HG03039 (cell line): ENCODE measurements at regions not wholly inside any gene's neighbourhood (a gene's known extent, or its start where the extent isn't known, plus 50 kb on each side); places are given as distances from the start of the nearest gene placed in this dataset.
"Not testable (repeated sequence)": the region's sequence is repeated elsewhere in the genome, so short reads cannot be mapped to it uniquely, and the experiment has no call there.

ENCODE experiments used
- ATAC-seq: cut with Tn5 transposase; IDR thresholded peaks from one replicate; pipeline ENCODE4 v1.9.1; 2021; ENCODE audit warnings: mild to moderate bottlenecking, moderate library complexity; ENCODE audit not compliant: unreplicated experiment

DNA sequence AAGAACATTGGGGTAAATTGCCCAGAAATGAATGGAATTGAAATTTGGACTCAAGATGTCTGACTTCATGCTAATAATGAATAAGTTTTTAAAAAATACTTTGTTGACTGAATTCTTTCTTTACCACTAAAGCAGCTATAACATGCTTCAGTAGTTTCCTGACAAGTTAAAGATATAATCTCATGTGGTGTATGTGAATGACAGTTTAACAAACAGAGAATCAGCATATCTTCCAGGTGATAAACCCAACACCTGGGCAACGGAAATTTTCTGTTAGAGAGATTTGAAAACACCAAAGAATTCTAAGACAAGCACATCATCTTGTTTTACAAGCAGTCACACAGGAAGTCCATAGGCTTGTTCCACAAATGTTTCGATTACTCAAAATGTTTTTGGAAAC is 372.6 kb upstream of the VRK2 start:
- no peak for ATAC-seq

DNA sequence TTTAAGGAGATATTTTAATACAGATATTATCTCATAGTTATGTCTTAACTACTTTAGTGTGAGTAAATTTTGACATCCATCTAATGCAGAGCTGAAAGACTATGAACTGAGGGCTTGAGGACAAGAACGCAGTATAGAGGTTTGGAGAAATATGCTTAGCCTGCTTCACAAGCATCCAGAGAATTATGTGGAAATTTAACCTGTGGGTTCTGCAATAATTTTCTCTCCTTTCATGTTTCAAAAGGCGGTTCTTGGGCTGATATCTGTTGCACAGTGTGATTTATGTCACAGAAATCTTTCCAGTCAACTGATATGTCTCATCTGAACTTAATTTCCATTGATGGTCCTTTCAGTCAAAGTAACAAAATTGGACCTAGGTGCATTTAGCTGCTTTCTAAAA is 371.9 kb upstream of the VRK2 start:
- no peak for ATAC-seq

DNA sequence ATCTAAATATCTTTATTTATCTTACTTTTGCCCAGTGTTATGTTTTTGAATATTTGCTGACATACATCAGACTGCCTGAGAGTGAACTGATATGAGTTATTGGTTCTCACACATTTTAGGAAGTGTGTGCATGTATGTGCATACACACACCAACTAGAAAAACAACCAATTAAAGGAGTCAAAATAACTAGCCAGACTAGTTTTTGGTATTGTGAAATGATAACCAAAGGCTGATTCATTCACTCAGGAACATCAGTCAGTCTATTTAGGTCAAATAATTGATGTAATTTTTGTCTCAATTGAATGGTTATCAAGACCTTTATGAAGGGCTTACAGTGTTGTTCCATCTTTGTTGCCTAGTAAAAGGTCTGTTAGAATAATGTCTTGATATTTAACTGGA is 369.3 kb upstream of the VRK2 start:
- no peak for ATAC-seq

DNA sequence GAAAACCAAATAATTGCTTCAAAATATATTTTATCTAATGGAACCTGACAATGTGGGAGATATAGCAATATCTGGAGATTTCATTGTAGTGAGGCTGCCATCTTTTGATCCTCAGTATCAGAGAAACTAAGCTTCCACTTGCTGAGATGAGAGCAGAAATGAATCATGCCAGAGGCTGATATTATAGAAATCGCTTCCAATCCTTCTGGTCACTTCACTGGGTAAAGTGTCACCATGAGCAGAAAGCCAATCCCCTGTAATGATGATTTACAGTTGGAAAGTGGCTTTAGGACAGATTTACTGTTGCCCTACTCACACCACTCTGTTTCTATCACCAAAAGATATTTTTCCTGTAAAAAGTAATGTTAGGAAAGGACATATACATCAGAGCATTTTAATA is 365.0 kb upstream of the VRK2 start:
- ATAC-seq = no peak

DNA sequence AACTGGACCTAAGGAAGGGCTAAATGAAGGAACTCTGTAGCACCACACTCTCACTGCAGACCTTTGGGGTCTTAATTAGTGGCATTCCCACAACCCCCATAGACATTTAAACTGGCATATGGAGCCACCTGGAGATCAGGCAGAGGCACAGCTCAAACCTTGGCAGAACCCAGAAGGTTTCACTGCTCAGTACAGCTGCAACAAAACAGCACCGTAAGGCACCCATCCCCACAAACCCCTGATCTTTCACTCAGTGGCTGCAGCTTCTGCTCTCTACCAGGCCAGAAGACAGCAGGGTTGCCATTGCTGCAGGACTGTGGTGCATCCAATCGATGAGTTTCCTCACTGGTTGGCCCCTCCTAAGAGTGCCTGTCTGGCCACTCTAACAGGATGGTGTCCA is 361.6 kb upstream of the VRK2 start:
- ATAC-seq = no peak

DNA sequence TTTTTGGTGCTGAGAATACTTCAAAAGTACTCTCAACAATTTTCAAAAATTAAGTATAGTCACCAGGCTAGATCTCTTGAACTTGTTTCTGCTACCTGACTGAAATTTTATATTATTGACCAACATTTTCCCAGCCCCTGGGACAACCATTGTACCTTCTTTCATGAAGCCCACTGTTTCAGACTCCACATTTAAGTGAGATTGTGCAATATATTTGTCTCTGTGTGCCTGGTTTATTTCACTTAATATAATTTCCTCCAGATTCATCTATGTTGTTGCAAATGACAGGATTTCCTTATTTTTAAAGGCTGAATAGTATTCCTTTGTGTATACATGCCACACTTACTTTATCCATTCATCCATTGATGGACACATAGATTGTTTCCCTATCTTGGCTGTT is 354.2 kb upstream of the VRK2 start:
- ATAC-seq = no peak

DNA sequence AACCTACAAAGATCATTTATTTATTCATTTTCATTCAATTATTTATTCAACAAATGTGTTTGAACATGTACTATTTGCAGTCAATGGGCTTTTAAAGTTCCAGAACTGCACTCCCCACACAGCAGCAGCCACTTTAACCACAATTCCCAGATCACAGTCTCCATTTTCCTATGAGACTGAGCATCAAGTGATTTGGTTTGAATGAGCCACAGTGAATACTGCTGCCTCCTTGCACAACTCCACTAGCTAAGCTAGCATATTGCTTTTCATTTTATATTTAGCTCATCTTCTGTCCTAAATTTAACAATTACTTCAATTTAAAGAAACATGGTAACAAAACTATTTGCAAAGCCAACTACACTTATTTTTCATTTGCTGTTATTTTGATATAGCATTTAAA is 353.4 kb upstream of the VRK2 start:
- no peak for ATAC-seq

DNA sequence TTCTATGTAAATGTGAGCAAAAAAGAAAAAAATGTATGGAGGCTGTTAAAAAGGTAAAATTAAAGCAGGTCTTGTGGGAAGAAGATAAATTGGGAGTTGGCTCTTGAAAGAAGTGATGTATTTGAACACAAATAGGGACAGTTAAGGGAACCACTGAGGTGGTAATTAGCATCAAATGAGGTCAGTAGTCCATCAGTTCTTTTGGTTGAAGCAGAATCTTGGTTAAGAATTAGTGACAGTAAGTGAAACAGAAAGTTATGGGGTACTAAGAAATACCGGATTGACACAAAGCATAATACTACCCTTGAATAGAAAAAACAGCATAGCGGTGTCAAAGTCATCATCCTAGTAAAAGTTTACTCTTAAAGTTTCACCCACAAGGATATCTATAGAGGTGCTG is 352.6 kb upstream of the VRK2 start:
- ATAC-seq = no peak

DNA sequence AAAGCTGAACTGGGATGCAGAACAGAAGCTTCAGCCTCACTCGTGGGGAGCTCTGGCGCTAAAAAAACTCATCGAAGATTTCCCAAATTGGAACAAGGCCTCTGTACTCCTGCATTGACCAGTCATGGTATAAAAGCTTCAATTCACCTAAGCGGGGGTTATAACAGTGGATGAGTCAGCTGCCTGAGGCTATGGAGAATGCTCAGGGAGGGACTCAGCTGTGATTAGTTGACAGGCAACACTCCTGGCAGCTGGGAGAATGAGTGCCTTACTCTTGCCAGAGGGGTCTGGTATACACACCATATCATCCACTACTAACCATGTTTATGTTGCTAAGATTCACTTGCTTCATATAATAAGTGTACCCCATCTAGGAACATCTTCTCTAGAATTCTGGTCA is 350.6 kb upstream of the VRK2 start:
- ATAC-seq = no peak

DNA sequence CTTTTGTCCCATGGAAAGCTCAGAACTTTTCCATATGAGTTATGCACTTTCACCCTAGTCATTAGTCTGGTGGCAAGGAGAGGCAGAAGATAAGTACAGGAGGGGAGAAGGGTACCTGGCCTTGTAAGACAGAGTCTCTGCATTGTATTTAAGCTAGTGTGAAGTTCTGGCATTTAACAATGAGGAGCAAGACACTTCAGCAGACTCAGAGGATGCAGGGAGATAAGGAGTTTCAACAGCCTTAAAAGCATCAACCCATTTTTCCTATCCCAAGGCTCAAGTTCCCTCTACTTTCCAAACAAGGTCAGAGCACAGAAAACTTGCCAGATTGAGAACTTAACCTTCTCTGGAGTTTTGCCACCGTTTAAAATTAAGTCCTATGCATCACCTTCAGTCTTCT is 348.2 kb upstream of the VRK2 start:
- ATAC-seq = no peak

DNA sequence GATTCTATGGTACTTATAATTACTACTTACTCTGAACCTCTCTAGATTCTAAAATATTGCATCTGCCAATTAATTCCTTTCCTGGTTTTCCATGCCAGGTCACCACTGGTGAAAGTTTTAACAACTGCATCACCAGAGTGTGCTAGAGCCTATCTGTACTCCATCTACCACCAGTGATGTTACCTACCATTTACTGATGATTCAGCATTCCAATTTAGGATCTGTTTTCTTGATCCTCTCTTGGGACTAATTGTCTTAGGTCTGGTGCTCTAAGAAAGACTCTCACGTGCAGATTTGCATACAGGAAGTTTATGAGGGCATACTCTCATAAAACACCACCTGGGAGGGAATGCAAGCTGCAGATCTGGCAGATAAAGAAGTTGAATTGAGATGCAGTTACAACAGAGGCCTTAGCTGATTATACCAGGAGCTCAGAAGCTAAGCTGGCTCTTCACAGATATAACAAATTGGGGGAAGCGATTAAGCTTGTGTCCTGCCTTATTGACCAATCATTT is 347.6 kb upstream of the VRK2 start:
- no peak for ATAC-seq

DNA sequence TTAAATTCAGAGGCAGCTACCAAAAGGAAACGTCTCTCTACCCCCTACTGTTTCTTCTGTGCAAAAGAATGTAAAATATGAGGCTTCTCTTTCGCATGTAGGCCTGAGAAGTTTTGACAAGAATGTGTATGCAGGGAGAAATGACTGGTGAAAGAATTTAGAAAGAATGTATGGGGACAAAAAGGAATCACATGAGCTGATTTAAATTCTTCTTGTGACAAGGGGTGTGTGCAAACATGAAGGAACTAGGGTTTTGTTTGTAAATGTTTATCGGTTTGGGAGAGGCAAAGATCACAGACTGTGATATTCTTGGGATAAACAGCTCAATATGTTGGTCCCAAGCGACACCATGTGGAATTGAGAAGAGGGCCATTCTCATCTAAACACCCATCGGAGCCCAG is 345.2 kb upstream of the VRK2 start:
- ATAC-seq = no peak

DNA sequence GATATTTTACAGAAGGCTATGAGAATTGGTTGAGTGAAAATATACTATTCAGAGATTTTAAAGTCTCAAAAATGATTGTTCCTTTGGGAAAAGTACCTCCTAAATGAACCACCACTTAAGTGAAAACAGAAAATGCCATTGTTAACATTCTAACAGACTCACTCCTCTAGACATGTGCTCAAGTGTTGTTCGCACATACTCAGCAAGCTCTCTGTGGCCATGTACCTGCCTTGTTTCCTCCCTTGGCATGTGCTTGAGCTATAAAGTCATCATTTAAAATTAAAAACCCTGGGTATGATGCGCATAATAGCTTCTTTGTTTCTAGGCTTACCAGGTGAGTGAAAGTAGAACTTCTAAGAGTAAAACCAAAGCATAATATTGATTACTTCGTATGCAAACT is 343.2 kb upstream of the VRK2 start:
- no peak for ATAC-seq

DNA sequence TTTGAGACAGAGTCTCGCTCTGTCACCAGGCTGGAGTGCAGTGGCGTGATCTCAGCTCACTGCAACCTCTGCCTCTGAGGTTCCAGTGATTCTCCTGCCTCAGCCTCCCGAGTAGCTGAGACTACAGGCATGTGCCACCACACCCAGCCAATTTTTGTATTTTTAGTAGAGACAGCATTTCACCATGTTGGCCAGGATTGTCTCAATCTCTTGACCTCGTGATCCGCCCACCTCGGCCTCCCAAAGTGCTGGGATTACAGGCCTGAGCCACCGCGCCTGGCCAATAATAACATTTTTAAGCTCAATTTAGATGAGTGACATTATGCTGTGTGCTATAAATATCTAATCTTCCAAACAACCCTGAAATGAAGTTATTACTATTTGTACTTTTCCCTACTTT is 338.8 kb upstream of the VRK2 start:
- ATAC-seq = not testable (repeated sequence)

DNA sequence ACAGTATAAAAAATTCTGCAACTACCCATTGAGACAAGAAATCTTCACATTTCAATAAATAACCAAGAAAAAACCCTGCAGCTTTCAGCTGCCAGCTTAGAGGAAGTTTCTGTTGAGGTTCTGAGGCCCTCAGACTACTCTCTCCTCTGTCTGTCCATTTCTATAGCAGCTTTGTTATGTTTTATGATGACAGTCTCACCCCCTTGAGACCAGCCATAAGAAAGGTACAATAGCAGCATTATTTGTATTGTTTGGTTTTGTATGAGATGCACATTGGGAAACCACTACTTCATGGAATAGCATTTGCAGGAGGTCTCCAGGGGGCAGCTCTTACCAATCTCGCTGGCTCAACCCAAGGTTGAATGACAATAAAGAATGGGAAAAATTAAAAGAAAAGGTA is 334.6 kb upstream of the VRK2 start:
- no peak for ATAC-seq

DNA sequence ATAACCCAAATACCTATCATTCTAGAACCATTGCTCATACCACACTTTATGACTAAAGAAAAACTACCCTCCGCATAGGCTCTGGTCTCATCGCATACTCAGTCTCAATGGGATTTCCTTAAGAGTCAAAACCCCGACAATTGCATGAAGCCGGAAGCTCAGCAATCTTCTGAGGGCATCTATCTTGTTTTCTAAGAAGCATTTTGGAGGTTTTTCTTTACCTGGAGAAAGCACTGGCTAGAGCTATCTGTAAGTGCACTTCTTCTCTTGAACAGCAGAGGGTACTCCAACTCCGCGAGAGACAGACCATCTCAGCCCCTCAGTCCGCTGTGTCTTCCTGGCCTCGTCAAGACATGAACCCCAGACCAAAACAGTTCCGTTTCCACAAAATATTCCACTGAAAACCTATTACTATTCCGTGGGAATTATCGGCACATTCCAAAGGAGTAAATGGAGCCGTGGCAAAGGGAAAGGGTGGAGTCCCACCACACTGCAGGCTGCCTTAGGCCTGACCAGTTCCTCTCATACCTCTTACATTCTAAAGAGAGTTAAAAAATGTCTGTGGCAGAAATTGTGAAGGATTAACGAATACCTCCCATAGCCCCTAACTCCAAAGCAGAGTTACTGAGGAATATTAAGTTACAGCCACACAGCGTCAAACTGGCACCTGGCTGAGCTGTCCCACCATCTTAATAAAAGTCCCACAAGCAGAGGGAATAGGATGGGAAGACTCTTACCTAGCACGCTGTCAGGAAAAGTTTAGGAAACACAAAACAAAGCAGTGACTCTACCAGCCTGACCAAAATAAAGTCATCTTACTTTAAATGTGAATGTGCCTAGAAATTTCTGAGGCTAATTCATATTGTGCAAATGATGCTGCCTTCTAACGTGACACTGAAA is 325.6 kb upstream of the VRK2 start:
- ATAC-seq = peak; percentile 98

DNA sequence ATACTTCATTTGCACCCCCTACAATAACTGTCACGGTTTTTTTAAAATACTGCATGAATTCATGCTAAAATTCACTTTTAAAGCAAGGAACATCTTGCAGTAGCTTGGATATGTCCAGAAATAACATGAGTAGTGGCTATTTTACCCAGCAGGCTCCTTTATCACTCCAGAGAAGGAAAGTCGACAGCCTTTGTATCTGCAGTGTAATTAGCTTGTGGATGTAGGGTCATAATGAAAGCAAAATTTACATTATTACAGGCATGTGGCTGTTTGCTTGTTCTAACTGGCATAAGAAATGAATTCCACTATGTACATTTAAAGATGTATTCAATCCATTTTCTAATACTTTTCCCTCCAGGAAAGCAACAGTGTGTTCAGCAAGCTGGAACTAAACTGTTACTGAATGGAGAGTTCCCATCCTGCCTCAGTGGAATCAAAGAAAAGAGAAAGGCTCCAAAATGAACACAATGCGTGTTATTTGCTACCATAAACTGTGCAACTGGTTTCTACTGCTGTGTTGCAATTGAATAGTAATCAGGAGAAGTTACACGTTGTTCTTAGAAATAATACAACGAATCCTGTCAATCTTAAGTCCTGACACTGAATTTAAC is 321.2 kb upstream of the VRK2 start:
- no peak for ATAC-seq

DNA sequence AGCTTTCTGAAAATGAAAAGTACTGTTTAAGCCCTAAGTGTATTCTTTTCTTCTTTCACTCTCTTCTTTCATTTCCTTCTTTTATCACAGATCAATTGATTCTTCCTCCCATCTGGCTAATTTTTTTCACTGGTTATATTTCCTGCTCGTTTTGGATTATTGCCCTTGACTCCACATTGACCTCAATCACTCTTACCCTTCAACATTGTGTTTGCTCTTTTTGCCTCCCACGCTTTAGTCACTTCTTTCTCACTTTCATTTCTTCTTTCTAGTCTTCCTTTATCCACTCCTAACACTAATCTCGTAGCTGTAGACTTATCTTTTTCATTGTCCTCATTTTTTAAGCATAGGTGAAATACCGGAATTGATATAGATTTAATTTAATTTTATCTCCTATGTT is 320.3 kb upstream of the VRK2 start:
- ATAC-seq = no peak

DNA sequence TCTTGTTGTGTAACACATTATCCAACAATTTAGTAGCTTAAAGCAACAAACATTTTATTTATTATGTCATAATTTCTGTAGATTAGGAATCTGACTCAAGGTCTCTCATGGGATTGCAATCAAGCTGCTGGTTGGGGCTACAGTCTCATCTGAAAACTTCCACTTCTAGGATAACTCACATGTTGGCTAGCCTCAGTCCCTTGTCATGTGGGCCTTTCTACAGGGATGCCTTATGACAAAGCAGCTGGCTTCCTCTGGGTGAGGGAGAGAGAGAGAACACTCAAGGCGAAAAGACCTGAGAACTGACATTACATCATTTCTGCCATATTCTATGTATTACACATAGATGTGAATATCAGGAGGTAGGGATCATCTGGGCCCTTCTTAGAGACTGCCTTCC is 317.9 kb upstream of the VRK2 start:
- no peak for ATAC-seq

DNA sequence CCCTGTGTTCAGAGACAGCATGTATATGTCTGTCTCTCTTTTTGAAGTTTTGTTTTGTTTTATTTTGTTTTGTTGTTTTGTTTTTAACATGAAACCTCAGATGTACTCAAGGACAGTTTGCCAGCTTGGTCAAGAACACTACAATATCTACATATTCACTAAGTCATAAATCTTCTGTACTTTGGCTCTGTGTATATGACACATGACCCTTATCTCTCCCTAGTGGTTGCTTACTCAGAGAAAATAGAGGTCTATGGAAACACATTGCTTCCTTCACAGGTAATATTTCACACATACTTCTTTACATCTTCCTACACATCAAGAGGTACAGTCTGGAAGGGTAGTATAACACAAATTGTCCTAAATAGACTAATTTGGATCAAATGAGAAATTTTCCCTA is 312.6 kb upstream of the VRK2 start:
- ATAC-seq = no peak

DNA sequence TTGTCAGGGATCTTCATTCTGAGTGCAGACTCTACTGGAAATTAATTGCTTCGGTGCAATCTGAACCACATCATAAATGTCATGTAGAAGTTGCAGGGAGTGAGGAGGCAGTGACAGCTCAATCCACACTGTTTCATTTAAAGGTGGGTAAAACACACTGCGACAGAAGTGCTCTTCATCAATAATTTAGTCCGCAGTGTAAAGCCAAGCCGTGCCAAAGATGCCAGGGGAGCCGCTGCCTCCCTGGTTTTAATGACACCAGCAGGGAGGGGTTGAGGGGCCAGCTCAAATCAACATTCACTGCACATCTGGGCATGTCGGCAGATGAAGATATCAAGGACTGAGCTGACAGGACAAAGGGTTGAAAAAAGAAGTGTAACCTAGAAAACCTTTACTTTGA is 305.7 kb upstream of the VRK2 start:
- ATAC-seq = no peak

DNA sequence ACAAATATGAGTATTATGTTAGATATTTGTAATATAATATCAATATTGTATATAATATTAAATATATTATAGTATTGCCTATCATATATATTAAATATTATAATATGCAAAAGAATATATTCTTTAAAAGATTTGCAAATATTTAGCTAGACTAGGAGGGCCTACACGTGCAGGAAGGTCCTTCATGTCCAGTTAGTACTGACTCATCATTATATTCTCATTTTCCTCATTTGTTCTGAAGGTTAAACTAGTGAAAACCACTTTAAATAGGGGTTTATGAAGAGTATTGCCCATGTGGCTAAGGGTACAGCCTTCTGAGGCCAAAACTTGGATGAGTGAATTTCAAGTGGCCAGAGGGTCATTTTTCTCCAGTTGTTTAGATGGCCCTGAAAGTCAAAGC is 293.0 kb upstream of the VRK2 start:
- no peak for ATAC-seq

DNA sequence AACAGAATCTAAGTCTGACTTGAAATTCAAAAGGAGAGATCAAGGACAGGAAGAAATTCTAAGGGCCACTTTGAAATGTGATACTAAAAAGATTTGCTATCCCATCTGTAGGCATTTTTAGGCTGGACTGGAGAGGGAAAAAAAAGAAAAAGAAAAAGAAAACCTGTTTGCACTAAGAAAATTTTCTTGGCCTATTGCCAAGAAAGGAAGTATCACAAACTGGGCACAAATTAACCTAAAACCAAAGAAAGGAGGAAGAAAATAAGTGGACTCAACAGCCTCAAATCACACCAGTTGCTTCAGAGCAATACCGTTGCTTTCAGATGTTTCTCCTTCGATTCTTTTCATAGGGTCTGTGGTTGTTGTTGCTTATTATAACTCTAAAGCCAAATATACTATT is 287.9 kb upstream of the VRK2 start:
- no peak for ATAC-seq
